ENCODE measurements at regions not wholly inside any gene's neighbourhood (a gene's known extent, or its start where the extent isn't known, plus 50 kb on each side); places are given as distances from the start of the nearest gene placed in this dataset.
"Not testable (repeated sequence)": the region's sequence is repeated elsewhere in the genome, so short reads cannot be mapped to it uniquely, and the experiment has no call there.

DNA sequence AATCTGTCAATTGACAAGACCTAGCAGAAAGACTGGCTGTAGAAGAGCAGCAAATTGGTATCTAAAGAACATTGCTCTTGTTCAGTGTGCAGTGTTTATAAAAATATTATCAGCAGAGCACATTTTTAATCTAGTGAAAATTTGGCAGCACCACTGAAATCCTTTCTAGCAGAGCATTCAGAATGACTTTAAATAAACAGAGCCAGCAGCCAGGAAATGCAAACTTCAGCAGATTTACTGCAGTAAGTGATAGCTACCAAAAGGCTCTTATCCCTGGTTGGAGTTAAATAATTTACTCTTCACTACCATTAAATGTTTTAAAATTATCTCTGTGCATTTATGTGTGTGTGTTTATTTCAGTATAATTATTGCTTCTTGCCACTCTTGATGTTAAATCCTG, 590.9 kb upstream of the CITED2 start:
- no peak for DNase-seq

DNA sequence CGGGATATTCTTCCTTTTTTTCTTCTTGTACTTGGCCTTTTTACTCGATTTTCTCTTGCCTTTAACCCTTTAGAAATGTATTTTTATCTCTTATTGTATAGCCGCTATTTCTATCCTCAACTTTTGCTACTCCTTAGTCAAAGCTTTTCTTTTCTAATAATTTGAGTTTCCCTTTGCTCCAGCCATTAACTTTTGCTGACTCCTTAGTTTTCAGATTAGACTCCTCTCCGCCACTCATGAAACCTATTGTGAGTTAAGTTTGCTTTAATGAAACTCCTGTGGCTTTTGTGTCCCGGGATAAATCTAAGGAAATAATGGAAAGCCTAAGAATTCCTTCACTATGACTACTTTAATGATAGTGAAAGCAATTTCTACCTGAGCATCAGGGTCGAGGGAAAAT, 590.3 kb upstream of the CITED2 start:
- no peak for DNase-seq

DNA sequence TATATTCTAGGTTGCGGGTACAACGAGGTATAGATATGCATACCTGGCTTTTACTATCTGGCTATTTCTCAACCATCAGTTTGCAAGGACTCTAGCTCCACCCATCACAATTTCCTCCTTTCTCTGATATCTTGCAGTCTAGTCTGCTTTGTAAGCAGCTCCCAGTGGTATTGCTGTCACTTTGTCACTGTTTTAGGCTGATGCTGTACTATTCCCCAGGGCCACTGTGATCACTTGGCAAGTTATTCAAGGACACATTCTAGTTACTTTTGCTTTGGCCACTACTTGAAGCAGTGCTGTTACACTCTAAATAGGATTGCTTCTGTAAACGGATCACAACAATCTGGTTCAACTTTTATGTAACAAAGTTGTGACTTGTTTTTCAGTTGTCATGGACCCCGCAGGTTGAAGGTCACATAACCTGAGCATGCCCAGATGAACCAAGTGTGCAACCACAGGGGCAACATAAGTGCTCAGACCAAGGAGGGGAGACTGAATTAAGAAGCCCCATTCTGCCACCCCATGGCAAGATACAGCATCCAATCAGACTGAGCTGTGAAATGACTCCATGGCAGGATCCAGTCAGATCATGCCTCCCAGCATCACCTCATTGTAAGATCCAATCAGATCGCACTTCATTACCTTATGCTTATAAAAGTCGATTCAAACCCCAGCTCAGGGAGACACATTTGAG, 588.4 kb upstream of the CITED2 start:
- no peak for DNase-seq

GRCh38 chr6:139961190-139961589, 586.7 kb upstream of the CITED2 start:
- DNase-seq: no peak

DNA sequence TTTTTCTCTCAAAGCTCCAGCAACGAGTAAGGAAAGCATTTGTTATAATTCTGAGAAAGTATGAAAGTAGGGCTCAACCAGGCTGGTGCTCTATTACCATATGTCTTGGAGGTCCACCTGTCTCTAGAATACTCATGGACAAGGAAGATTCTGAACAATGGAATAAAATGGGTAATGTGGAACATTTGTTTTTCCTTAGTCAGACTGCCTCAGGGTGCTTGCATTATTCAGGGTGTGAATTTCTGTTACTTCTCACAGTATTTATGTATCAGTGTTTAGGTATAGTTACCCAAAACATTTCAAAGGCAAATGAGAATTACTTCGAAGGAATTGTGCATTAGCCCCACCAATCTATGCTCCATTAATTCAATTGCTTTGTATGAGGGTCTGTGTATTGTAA, 586.2 kb upstream of the CITED2 start:
- no peak for DNase-seq

GRCh38 chr6:139955366-139956155, 581.1 kb upstream of the CITED2 start:
- no peak for DNase-seq

DNA sequence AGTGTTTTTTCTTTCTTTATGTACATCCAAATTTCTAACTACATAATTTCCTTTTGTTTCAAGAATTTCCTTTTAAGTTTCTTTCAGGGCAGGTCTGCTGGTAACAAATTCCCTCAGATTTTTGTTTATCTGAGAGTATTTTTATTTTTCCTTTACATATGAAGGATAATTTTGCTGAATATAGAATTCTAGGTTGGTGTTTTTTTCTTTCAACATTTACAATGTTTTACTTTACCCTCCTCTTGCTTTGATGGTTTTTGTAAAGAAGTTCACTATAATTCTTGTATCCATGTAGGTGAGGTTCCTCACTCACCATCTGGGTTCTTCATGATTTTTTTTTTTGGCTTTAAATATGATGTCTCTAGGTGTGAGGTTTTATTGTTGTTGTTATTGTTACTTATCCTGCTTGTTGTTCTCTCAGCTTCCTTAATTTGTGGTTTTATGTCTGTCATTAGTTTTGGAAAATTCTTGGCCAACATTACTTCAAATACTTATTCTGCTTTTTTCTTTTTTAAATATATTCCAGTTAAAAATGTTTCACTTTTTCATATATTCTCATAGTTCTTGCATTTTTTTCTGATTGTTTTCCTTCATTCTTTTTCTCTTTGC, 580.1 kb upstream of the CITED2 start:
- DNase-seq: no peak

- not testable (repeated sequence) for DNase-seq
Observed at GRCh38 chr6:139953780-139954179, 579.3 kb upstream of the CITED2 start.

GRCh38 chr6:139951172-139951571, 576.7 kb upstream of the CITED2 start:
- no peak for DNase-seq

GRCh38 chr6:139944976-139945375, 570.5 kb upstream of the CITED2 start:
- DNase-seq: no peak

DNA sequence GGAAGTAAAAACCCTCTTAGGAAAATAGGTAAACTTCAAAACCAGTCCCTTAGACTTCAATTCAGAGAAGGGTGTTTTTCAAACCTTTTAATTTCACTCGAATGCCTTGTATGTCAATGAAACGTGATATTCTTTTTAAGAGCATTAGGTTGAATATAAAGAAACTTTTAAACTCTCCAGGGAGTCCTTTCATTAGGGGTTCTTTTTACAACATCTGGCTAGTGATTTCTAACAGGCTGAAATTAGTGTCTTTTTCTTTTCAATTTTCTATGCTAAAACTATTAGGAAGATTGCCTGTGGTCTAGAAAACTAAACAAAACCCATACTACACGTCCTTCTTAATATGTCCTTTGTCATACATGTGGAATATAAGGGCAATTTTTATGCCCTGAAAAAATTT, 569.7 kb upstream of the CITED2 start:
- no peak for DNase-seq

DNA sequence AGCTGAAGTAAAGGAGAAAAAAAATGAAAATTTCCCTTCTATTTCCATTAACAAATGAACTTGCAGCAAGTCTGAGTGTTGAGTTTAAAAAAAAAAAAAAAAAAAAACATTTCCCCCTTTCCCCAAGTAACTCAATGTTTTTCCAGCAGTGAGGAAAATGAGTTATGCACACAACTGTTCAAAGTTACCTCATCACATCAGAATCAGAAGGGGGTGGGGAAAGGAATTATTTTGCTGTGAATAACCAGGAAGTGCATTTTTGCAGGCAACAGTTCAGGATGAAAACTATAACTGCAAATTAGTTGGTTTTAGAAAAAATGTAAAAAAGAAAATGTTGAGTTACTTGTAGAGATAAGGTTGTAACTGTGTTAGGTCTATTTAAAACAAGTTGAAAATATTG, 568.9 kb upstream of the CITED2 start:
- DNase-seq: no peak

DNA sequence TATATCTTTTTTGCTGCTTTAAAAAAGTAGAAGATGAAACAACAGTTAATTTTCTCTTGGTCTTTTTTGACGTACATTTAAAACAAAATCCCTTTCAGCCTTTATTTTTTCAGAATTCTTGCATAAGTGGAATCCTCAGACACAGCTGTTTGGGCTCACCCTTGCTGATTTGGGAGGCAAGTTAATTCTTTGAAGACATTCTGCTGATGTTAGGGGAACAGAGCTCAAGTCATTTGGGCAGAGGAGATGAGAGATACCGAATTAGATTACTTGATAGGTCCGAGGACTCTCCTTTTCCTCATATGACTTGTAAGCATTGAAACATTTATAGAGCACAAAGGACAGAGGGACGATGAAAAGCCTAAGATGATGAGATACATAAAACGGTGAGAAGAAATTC, 567.9 kb upstream of the CITED2 start:
- DNase-seq: no peak

DNA sequence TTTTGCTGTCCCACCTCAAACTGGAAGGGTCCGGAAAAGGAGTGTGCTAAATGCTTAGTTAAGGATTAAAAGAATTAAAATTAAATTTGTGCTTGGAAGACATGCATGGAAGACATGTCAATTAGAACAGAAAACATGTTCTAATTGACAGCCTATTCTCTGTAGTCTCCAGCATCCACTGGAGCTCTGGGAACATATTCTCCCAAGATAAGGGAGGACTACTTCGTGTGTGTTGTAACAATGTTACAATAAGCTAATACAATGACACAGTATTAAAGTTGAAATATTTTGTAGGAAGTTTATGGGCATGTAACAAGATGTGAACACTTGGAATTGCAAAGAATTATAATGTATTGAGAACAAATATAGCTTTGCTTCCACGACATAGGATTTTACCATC, 567.4 kb upstream of the CITED2 start:
- no peak for DNase-seq

GRCh38 chr6:139940741-139941729, 566.6 kb upstream of the CITED2 start:
- DNase-seq: no peak

- DNase-seq: no peak
Observed at GRCh38 chr6:139939189-139939979, 564.9 kb upstream of the CITED2 start.

- no peak for DNase-seq
Observed at GRCh38 chr6:139932671-139933070, 558.2 kb upstream of the CITED2 start.

- no peak for DNase-seq
Observed at GRCh38 chr6:139931747-139932146, 557.3 kb upstream of the CITED2 start.

GRCh38 chr6:139927742-139928305, 553.4 kb upstream of the CITED2 start:
- DNase-seq: no peak

DNA sequence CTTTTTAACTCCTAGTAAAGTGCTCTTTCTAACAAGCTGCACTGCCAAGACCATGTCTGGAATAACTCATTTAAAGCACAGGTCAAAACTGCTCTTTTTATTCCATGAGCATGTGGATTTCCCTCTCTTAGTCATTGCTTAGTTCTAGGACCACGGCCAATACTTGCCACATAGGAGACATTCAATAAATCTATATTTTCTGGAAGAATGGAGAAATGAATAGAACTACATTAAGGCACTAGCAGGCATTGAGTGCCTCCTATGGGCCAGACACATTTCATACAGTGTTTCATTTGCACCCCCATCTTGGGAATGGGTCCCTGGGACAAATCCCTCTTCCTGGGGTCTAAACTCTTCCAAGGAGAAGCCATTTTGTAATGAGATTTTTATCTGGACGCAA, 552.8 kb upstream of the CITED2 start:
- no peak for DNase-seq

- no peak for DNase-seq
Observed at GRCh38 chr6:139926711-139927110, 552.3 kb upstream of the CITED2 start.
